Mammary epithelial cell (primary cell): ENCODE measurements at regions not wholly inside any gene's neighbourhood (a gene's known extent, or its start where the extent isn't known, plus 50 kb on each side); places are given as distances from the start of the nearest gene placed in this dataset.

Experiments
- CTCF ChIP-seq, 2 donors: IDR thresholded peaks in 1 of 2; conservative IDR thresholded peaks in 1 of 2; 2 replicates each; pipeline ENCODE4 v1.5.1; 2011 to 2012; ENCODE audit warnings: inconsistent platforms in 2 of 2, low read length in 2 of 2, mild to moderate bottlenecking in 2 of 2, control low read depth in 1 of 2, low read depth in 1 of 2; ENCODE audit not compliant: insufficient read depth in 1 of 2; ENCODE audit errors: extremely low read depth in 1 of 2
- EZH2 ChIP-seq: IDR thresholded peaks from 2 replicates; pipeline ENCODE4 v1.6.1; 2012; ENCODE audit warnings: low read length, inconsistent platforms, borderline replicate concordance

DNA sequence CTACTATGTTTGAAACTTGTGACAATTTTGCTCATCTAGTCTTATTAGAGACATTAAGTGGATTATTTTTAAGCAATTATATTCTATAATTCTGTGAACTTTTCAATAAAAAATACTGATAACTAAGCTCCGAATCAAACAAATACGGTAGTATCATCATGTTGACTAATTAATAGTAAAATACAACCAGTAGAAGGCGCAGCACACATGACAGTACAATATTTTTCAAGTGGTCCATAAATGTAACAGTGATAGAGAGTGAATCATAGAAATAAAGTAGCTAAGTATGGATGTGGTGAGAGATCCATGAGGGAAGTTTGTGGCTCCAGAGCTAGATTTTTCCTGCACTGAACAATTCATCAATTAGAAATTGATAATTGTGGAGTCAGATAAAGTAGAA lies 666.2 kb downstream of the KCTD8 start:
- no peak for TF ChIP-seq CTCF (conservative IDR thresholded peaks at IDR 0.05 in 1 of 2, IDR thresholded peaks at IDR 0.05 in 1 of 2; ENCODE audit: extremely low read depth in 1 of 2, insufficient read depth in 1 of 2, low read depth in 1 of 2, low read length in 2 of 2)
- TF ChIP-seq EZH2, result no peak
